HG02981 (cell line): ENCODE measurements at regions not wholly inside any gene's neighbourhood (a gene's known extent, or its start where the extent isn't known, plus 50 kb on each side); places are given as distances from the start of the nearest gene placed in this dataset.

Source experiments
- ATAC-seq: cut with Tn5 transposase; IDR thresholded peaks from one replicate; pipeline ENCODE4 v1.9.1; 2021; ENCODE audit warnings: mild to moderate bottlenecking, moderate library complexity; ENCODE audit not compliant: unreplicated experiment

GRCh38 chr1:188462837-188463236 is 1634.1 kb downstream of the PLA2G4A start:
- no peak for ATAC-seq

- ATAC-seq, result no peak
Observed at GRCh38 chr1:188463919-188464318, 1635.2 kb downstream of the PLA2G4A start.

GRCh38 chr1:188466539-188466938 is 1637.8 kb downstream of the PLA2G4A start:
- no peak for ATAC-seq

GRCh38 chr1:188476606-188477005 is 1647.9 kb downstream of the PLA2G4A start:
- no peak for ATAC-seq

- no peak for ATAC-seq
Observed at GRCh38 chr1:188489336-188490112, 1660.8 kb downstream of the PLA2G4A start.

- no peak for ATAC-seq
Observed at GRCh38 chr1:188496506-188496905, 1667.8 kb downstream of the PLA2G4A start.

GRCh38 chr1:188497020-188497419 is 1668.3 kb downstream of the PLA2G4A start:
- ATAC-seq, result no peak

GRCh38 chr1:188499690-188500089 is 1670.9 kb downstream of the PLA2G4A start:
- ATAC-seq, result no peak

GRCh38 chr1:188514917-188515316 is 1686.2 kb downstream of the PLA2G4A start:
- no peak for ATAC-seq

- no peak for ATAC-seq
Observed at GRCh38 chr1:188517139-188517538, 1688.4 kb downstream of the PLA2G4A start.

GRCh38 chr1:188551176-188551575 is 1722.4 kb downstream of the PLA2G4A start:
- ATAC-seq, result no peak

- no peak for ATAC-seq
Observed at GRCh38 chr1:188557053-188557452, 1728.3 kb downstream of the PLA2G4A start.

- no peak for ATAC-seq
Observed at GRCh38 chr1:188582911-188583532, 1754.3 kb downstream of the PLA2G4A start.

- no peak for ATAC-seq
Observed at GRCh38 chr1:188584119-188584518, 1755.4 kb downstream of the PLA2G4A start.

- ATAC-seq, result no peak
Observed at GRCh38 chr1:188590641-188591040, 1761.9 kb downstream of the PLA2G4A start.

GRCh38 chr1:188594542-188595235 is 1765.9 kb downstream of the PLA2G4A start:
- no peak for ATAC-seq

GRCh38 chr1:188599313-188599712 is 1770.6 kb downstream of the PLA2G4A start:
- ATAC-seq, result no peak

GRCh38 chr1:188611432-188611831 is 1782.7 kb downstream of the PLA2G4A start:
- ATAC-seq, result no peak

- ATAC-seq, result no peak
Observed at GRCh38 chr1:188615321-188615720, 1786.6 kb downstream of the PLA2G4A start.

- no peak for ATAC-seq
Observed at GRCh38 chr1:188620236-188620635, 1791.5 kb downstream of the PLA2G4A start.

GRCh38 chr1:188641566-188642211 is 1812.9 kb downstream of the PLA2G4A start:
- no peak for ATAC-seq
